Subcutaneous abdominal adipose tissue (tissue), 5 donors: ENCODE measurements at regions not wholly inside any gene's neighbourhood (a gene's known extent, or its start where the extent isn't known, plus 50 kb on each side); places are given as distances from the start of the nearest gene placed in this dataset.
"Not testable (repeated sequence)": the region's sequence is repeated elsewhere in the genome, so short reads cannot be mapped to it uniquely, and the experiment has no call there.

Source experiments
- H3K27ac ChIP-seq: one replicate; pipeline ENCODE4 v1.7.0; 2013; ENCODE audit warnings: low read depth, mild to moderate bottlenecking, inconsistent platforms, low read length, moderate library complexity
- H3K27me3 ChIP-seq, 5 donors: one replicate each; pipeline ENCODE4 v1.7.0; 2013; ENCODE audit warnings: low read length in 5 of 5, inconsistent platforms in 1 of 5; ENCODE audit not compliant: control insufficient read depth in 5 of 5, insufficient read depth in 4 of 5
- H3K36me3 ChIP-seq, 5 donors: one replicate each; pipeline ENCODE4 v1.7.0; 2013; ENCODE audit warnings: low read length in 5 of 5; ENCODE audit not compliant: control insufficient read depth in 5 of 5, insufficient read depth in 5 of 5
- H3K4me1 ChIP-seq, 5 donors: one replicate each; pipeline ENCODE4 v1.7.0; 2013; ENCODE audit warnings: low read length in 5 of 5, mild to moderate bottlenecking in 3 of 5, moderate library complexity in 1 of 5; ENCODE audit not compliant: control insufficient read depth in 5 of 5, insufficient read depth in 5 of 5
- H3K4me3 ChIP-seq, 5 donors: one replicate each; pipeline ENCODE4 v1.7.0; 2013; ENCODE audit warnings: low read length in 5 of 5, low read depth in 1 of 5
- H3K9ac ChIP-seq, 5 donors: one replicate each; pipeline ENCODE4 v1.7.0; 2013; ENCODE audit warnings: low read length in 5 of 5, mild to moderate bottlenecking in 4 of 5, moderate library complexity in 3 of 5
- H3K9me3 ChIP-seq, 5 donors: one replicate each; pipeline ENCODE4 v1.7.0; 2013; ENCODE audit warnings: low read length in 5 of 5; ENCODE audit not compliant: control insufficient read depth in 5 of 5
- donor health status: healthy.
- donor health status: healthy.
- donor health status: healthy.
- donor health status: healthy.
- donor health status: healthy.

- not testable (repeated sequence) for H3K4me1 ChIP-seq, H3K36me3 ChIP-seq, H3K27ac ChIP-seq, H3K9ac ChIP-seq, H3K9me3 ChIP-seq, H3K4me3 ChIP-seq, H3K27me3 ChIP-seq
These were observed 872.2 kb upstream of the TPTE start for GRCh38 chr21:9648947-9649720.

- not testable (repeated sequence) for H3K4me3 ChIP-seq, H3K4me1 ChIP-seq, H3K9ac ChIP-seq, H3K27me3 ChIP-seq, H3K27ac ChIP-seq, H3K36me3 ChIP-seq
- peaks cover 0 to 11% (median 2%) of the 10 kb centered on the region in 5 donors for H3K9me3 ChIP-seq
These were observed 868.6 kb upstream of the TPTE start for GRCh38 chr21:9652819-9653218.

GRCh38 chr21:9655221-9655620 is 866.2 kb upstream of the TPTE start:
- not testable (repeated sequence) for H3K4me1 ChIP-seq, H3K36me3 ChIP-seq, H3K27me3 ChIP-seq, H3K4me3 ChIP-seq, H3K27ac ChIP-seq, H3K9ac ChIP-seq
- H3K9me3 ChIP-seq: peaks cover 0 to 11% (median 2%) of the 10 kb centered on the region in 5 donors

- not testable (repeated sequence) for H3K27me3 ChIP-seq, H3K27ac ChIP-seq, H3K4me1 ChIP-seq, H3K4me3 ChIP-seq, H3K36me3 ChIP-seq, H3K9ac ChIP-seq
- peaks cover 0 to 11% (median 2%) of the 10 kb centered on the region in 5 donors for H3K9me3 ChIP-seq
These were observed 864.9 kb upstream of the TPTE start for GRCh38 chr21:9656455-9656854.

GRCh38 chr21:9657779-9658178 is 863.6 kb upstream of the TPTE start:
- H3K27ac ChIP-seq, H3K4me3 ChIP-seq, H3K36me3 ChIP-seq, H3K27me3 ChIP-seq, H3K9ac ChIP-seq, H3K4me1 ChIP-seq: not testable (repeated sequence)
- H3K9me3 ChIP-seq: peaks cover 0 to 11% (median 2%) of the 10 kb centered on the region in 5 donors

- not testable (repeated sequence) for H3K9ac ChIP-seq, H3K4me3 ChIP-seq, H3K36me3 ChIP-seq, H3K27ac ChIP-seq, H3K27me3 ChIP-seq, H3K4me1 ChIP-seq
- H3K9me3 ChIP-seq: peaks cover 0 to 11% (median 2%) of the 10 kb centered on the region in 5 donors
These were observed 861.5 kb upstream of the TPTE start for GRCh38 chr21:9659877-9660276.

GRCh38 chr21:9663914-9664729 is 857.3 kb upstream of the TPTE start:
- H3K36me3 ChIP-seq, H3K9ac ChIP-seq, H3K27me3 ChIP-seq, H3K4me3 ChIP-seq, H3K27ac ChIP-seq, H3K9me3 ChIP-seq, H3K4me1 ChIP-seq: not testable (repeated sequence)

GRCh38 chr21:9675811-9676210 is 845.6 kb upstream of the TPTE start:
- H3K9me3 ChIP-seq, H3K27ac ChIP-seq, H3K9ac ChIP-seq, H3K4me1 ChIP-seq, H3K4me3 ChIP-seq, H3K27me3 ChIP-seq, H3K36me3 ChIP-seq: not testable (repeated sequence)

- H3K36me3 ChIP-seq, H3K4me3 ChIP-seq, H3K9me3 ChIP-seq, H3K9ac ChIP-seq, H3K4me1 ChIP-seq, H3K27me3 ChIP-seq, H3K27ac ChIP-seq: not testable (repeated sequence)
These were observed 842.4 kb upstream of the TPTE start for GRCh38 chr21:9679029-9679428.

GRCh38 chr21:9688945-9689344 is 832.4 kb upstream of the TPTE start:
- not testable (repeated sequence) for H3K27ac ChIP-seq, H3K9me3 ChIP-seq, H3K27me3 ChIP-seq, H3K4me1 ChIP-seq, H3K9ac ChIP-seq, H3K4me3 ChIP-seq, H3K36me3 ChIP-seq
